AG04449 (cell line): ENCODE measurements at regions not wholly inside any gene's neighbourhood (a gene's known extent, or its start where the extent isn't known, plus 50 kb on each side); places are given as distances from the start of the nearest gene placed in this dataset.

Source experiments
- CTCF ChIA-PET: fragments of 350-600 bp; formaldehyde crosslinking; extraction: SDS; loops from one replicate; lab custom pipeline; 2021; ENCODE audit warnings: antibody characterized with exemption; lab: Yijun Ruan, JAX
- POLR2A ChIA-PET: fragments of 400-600, 350-600 bp; formaldehyde crosslinking; extraction: SDS; loops from one replicate; lab custom pipeline; 2020; ENCODE audit warnings: antibody characterized with exemption, inconsistent platforms; lab: Yijun Ruan, JAX
- DNase-seq: peaks from one replicate; pipeline ENCODE4 v3.0.0-alpha.2; 2010; ENCODE audit warnings: low read depth, low spot score
- H3K4me3 ChIP-seq: 2 replicates; pipeline ENCODE4 v1.5.1; 2011; ENCODE audit warnings: low read depth, mild to moderate bottlenecking, control low read depth, low read length
- TF ChIP-seq, protein P1 (sequence below): IDR thresholded peaks from one replicate; pipeline ENCODE4 v1.5.1; 2011; ENCODE audit warnings: mild to moderate bottlenecking, moderate library complexity, low read length, control low read depth, inconsistent platforms; ENCODE audit not compliant: insufficient read depth; ENCODE audit errors: missing control alignments

DNA sequence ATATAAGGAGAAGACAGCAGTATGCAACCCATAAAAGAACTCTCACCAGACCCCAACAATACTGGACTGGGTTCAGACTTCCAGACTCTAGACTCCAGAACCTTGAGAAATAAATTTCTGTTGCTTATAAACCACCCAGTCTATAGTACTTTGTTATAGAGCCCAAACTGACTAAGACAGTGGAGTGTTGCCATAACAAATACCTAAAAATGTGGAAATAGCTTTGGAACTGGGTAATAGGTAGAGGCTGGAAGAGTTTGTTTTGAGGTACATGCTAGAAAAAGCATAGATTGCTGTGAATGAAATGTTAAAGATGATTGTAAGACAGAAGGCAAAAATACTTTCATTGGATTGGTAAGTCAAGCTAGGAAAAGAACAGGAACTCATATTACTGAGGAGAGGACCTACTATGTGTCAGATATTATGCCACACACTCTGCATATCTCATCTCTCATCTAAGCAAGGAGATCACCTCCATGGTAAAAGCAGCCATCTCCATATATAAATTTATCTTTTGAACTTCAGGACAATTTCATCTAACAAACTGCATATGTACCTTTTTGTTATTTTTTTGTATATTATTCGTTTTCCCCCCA, 67.4 kb upstream of the FNDC3B start:
- TF ChIP-seq, protein P1, sequence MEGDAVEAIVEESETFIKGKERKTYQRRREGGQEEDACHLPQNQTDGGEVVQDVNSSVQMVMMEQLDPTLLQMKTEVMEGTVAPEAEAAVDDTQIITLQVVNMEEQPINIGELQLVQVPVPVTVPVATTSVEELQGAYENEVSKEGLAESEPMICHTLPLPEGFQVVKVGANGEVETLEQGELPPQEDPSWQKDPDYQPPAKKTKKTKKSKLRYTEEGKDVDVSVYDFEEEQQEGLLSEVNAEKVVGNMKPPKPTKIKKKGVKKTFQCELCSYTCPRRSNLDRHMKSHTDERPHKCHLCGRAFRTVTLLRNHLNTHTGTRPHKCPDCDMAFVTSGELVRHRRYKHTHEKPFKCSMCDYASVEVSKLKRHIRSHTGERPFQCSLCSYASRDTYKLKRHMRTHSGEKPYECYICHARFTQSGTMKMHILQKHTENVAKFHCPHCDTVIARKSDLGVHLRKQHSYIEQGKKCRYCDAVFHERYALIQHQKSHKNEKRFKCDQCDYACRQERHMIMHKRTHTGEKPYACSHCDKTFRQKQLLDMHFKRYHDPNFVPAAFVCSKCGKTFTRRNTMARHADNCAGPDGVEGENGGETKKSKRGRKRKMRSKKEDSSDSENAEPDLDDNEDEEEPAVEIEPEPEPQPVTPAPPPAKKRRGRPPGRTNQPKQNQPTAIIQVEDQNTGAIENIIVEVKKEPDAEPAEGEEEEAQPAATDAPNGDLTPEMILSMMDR = no peak
- DNase-seq = no peak
- no peak overlapping the region for H3K4me3 ChIP-seq
- ChIA-PET POLR2A (no interaction called here), CTCF (no interaction called here)

DNA sequence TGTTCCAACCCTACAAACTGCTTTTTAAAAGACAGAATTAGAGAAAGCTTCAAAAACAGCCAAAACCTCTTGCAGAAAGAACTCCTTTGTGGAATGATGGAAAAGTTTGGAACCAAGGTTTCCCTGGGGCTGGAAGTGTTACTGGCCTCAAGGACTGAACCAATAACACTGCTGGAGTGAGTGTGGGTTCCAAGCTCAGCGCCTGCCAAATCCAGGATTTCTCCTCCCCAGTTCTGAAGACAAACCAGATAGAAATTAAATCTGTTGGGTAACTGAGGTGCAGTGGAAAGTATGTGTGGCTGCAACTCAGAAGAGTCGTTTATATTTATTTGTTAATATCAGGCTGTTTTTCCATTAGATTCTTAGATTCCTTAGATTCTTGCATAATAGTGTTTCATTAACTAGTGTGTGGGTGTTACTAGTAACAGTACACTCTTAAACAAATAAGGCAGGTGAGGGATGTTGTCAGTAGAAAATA, 66.5 kb upstream of the FNDC3B start:
- no peak overlapping the region for H3K4me3 ChIP-seq
- TF ChIP-seq, protein P1 = no peak
- CTCF ChIA-PET = no interaction called here
- POLR2A ChIA-PET = no interaction called here
- no peak for DNase-seq

GRCh38 chr3:171974986-171975837, 64.2 kb upstream of the FNDC3B start:
- TF ChIP-seq, protein P1 = no peak
- H3K4me3 ChIP-seq = no peak overlapping the region
- ChIA-PET CTCF (no interaction called here), POLR2A (no interaction called here)
- peak; percentile 28 for DNase-seq

GRCh38 chr3:171976526-171976925, 62.9 kb upstream of the FNDC3B start:
- H3K4me3 ChIP-seq = no peak overlapping the region
- no peak for DNase-seq
- ChIA-PET CTCF (no interaction called here), POLR2A (interaction anchor here (0.6 kb wide), 1 partner anchor 120 kb away, joined by 3 read pairs; no protein-coding TSS in a partner anchor)
- TF ChIP-seq, protein P1 = no peak

DNA sequence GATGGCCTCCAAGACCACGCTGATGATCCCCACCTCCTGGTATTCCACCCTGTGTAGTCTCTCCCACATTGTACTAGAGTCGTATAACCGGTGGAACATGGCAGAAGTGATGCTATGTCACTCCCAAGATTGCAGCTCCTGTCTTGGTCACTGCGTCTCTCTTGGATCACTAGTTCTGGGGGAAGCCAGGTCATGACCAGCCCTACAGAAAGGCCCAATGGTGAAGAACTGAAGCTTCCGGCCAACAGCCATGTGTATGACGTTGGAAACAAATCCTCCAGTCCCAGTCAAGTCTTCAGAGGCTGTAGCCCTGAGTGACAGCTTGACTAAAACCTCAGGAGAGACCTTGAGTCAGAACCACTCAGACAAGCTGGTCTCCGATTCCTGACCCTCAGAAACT, 61.9 kb upstream of the FNDC3B start:
- POLR2A ChIA-PET = no interaction called here
- no peak overlapping the region for H3K4me3 ChIP-seq
- CTCF ChIA-PET = no interaction called here
- no peak for DNase-seq
- TF ChIP-seq, protein P1 = no peak

GRCh38 chr3:171977860-171978259, 61.5 kb upstream of the FNDC3B start:
- TF ChIP-seq, protein P1 = no peak
- no peak overlapping the region for H3K4me3 ChIP-seq
- DNase-seq = no peak
- POLR2A ChIA-PET = no interaction called here
- CTCF ChIA-PET = no interaction called here
